ENCODE measurements at regions not wholly inside any gene's neighbourhood (a gene's known extent, or its start where the extent isn't known, plus 50 kb on each side); places are given as distances from the start of the nearest gene placed in this dataset.
A peak's percentile ranks its signal among the peaks of the same experiment; 100 is the strongest.

GRCh38 chr20:50412069-50412468 lies 98.1 kb upstream of the PTPN1 start:
- DNase-seq, result no peak

DNA sequence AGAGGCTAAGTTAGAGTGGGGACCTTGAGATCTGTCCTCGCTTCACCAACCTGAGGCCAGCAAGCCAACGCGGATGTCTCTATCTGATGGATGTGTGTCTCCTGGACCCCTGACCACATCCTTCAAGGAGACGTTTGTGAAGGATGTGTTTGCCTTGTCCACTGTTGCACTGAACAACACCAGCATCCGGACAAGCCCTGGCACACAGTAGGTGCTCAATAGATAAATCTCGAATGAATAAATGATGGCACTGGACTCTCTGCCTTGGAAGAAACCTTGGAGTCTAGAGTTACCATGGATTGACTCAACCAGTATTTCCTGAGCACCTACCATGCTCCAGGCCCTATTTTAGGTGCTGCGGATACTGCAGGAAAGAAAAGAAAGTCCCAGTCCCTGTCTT lies 97.7 kb upstream of the PTPN1 start:
- no peak for DNase-seq

- DNase-seq, result peak; percentile 27
Observed at GRCh38 chr20:50413088-50413500, 97.1 kb upstream of the PTPN1 start.

GRCh38 chr20:50415021-50415515 lies 95.1 kb upstream of the PTPN1 start:
- DNase-seq, result no peak

- DNase-seq, result peak; percentile 86
Observed at GRCh38 chr20:50415516-50416268, 94.5 kb upstream of the PTPN1 start.

GRCh38 chr20:50416269-50417022 lies 93.7 kb upstream of the PTPN1 start:
- DNase-seq, result no peak

DNA sequence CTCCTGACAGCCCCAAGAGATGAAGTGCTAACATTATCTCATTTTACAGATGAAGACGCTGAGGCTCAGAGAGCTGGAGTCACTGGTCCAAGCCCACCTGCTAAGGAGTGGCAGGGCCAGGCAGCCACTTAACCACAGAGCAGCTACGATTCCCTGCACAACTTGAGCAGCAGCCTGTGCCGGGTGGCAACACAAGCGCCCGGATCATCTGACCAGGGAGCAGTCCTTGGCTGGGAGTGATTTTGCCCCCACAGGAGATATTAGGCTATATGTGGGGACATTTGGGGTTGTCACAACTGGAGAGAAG lies 93.2 kb upstream of the PTPN1 start:
- DNase-seq, result no peak

GRCh38 chr20:50417484-50418235 lies 92.5 kb upstream of the PTPN1 start:
- no peak for DNase-seq

- no peak for DNase-seq
Observed at GRCh38 chr20:50418890-50419642, 91.1 kb upstream of the PTPN1 start.

DNA sequence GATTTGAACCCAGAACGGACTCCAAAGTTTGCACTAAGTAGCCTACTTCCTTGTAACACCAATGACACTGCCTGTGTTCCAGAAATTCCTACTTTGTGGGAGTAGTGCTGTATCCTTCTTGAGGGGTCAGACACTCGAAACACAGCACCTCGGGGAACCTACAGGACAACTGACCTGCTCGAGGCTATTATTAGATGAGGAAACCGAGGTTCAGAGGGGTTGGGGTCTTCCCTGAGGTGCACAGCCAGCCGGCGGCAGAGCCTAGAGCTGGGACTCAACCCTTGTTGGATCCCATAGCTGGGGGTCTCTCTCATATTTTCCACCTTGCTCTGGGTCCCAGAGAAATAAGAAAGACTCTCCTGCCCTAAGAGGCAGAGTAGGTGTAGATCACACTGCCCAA lies 89.8 kb upstream of the PTPN1 start:
- no peak for DNase-seq

- no peak for DNase-seq
Observed at GRCh38 chr20:50421356-50422340, 88.5 kb upstream of the PTPN1 start.

DNA sequence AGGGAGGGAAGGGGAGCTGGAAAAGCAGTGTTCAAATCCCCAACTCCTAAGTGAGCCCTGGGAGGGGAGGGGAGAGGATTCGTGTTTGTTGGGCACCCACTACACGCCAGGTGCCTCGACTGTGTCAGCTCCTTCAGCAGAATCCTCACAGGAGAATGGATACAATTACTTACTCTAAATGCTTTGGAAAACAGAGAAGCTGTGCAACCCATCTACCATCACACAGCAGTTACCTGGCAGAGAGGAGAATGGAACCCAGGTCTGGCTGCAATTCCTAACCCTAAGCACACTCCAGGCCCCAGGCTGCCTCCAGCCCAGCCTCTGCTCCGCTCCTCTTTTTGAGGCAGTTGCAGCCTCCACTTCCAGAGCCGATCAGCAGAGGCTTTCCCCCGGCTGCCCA lies 86.4 kb upstream of the PTPN1 start:
- DNase-seq, result no peak

DNA sequence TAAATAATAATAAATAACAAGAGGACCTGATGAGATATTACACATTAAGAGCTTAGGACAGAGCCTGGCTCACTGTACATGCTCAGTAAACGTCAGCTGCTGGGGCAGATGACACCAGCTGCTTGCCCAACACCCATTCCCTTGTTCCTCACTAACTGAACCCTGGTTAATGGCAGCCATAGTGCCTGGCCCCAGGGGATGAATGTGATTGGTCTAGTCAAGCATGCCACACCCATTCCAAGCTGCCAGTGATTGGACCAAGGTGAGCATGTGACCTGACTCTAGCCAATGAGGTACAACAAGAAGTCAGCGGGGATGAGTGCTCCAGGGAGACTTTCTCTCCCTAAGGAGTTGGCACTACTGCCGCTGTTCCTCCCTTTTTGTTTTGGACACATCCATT lies 85.1 kb upstream of the PTPN1 start:
- DNase-seq, result peak; percentile 23

GRCh38 chr20:50426866-50427718 lies 83.1 kb upstream of the PTPN1 start:
- no peak for DNase-seq

- DNase-seq, result no peak
Observed at GRCh38 chr20:50427719-50428083, 82.5 kb upstream of the PTPN1 start.

DNA sequence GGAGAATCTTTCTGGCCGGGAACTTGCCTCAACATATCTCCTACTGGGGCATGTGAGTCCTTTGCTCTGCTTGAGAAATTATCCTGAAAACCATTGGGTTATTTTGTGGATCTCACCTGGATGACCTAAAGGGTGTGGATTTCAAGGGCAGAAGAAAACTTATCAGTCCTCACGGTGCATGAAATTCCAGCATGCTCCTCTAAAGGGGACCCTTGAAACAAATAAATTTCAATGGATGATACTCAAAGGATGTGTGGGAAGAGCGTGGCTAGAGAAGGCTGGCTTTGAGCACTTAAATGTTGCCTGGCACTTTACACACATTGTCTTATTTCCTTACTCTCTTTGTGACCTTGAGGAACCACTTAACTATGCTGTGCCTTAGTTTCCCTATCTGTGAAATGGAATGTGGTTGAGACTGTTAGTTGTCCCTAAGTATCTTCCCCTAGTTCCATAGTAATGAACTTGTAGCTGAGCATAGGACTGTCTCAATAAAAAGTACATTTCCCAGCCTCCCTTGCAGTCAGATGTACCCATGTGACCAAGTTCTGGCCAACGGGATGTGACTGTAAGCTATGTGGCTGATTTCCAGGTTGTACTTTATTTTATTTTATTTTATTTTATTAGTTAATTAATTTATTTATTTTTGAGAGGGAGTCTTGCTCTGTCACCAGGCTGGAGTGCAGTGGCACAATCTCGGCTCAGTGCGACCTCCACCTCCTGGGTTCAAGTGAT lies 81.9 kb upstream of the PTPN1 start:
- DNase-seq, result no peak

DNA sequence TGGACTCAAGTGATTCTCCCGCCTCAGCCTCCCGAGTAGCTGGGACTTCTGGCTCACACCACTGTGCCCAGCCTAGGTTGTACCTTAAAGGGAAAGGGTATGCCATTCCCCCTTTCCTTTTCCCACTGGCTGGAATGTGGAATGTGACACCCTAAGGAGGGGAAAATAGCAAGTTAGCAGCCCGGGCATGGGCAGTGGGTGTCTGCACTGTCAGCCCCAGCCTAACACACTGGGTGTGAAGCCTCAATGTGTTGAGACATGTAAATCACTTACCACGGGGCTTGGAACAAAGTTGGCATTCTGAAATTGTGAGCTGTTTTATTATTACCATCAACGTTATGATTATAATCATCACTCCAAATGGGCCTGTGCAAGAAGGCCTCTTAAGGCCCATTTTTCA lies 80.8 kb upstream of the PTPN1 start:
- no peak for DNase-seq

DNA sequence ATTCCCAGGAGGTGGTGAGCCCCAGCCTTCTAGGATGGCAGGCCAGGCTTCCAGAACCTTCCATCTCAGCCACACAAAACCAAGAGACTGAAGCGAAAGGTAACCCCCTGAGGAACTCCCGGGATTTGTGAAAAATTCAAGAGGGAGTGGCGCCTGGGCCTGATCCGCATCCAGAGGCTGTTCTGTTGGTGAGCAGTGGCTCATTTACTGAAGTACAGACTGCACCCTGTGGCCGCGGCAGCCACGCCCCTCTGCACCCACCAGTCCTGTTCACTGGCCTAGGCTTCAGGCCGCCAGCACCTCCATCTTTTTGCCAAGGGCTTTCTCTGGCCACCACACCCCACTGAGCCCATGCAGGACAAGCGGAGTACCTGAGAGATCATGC lies 79.1 kb upstream of the PTPN1 start:
- no peak for DNase-seq

DNA sequence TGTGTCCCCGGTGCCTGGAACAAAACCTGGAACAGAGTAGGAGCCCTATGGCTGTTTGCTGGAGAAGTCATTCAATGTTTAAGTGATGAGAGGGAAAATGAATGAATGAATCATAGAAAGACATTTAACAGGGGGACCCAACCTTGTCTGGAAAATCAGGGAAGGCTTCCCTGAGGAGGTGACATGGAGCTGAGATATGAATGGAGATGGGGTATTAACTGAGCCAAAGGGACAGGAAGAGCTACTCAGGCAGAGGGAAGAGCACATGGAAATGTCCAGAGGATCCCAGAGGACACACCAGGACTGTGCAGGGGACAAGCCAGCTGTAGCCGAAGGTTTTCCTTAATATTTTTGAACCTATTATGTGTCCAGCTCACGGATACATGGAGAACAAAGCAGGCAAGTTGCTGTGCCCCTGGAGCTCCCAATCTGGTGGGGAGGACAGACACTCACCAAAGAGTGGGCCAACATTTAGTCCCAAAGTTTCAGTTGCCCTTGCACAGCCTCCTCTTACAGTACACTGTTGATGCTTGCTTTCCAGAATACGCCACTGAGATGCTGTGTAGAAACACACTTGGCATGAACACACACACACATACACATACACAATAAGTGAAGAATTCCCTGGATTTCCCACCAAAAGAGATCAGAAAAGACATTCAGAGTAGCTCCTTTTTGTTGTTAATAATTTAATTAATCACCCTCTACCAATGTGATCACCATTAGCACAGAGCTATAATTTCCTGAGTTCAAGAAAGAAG lies 77.0 kb upstream of the PTPN1 start:
- no peak for DNase-seq

DNA sequence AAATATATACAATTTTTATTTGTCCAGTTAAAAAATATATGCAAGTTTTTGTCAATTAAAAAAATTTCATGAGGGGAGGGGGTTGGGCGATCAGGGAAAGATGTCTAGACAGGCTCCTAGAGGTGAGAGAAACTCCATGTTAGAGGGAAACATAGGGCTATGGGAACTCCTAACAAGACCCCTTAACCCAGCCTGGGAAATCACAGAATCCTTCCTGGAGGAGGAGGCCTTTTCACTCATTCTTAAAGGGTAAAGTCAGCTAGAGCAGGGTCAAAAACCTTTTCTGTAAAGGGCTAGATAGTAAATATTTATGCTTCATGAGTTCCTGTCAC lies 75.9 kb upstream of the PTPN1 start:
- DNase-seq, result no peak
